Peyer's patch (tissue), 4 donors: ENCODE measurements at regions not wholly inside any gene's neighbourhood (a gene's known extent, or its start where the extent isn't known, plus 50 kb on each side); places are given as distances from the start of the nearest gene placed in this dataset.

Experiments used
- DNase-seq, 3 donors: peaks; one replicate each; pipeline ENCODE4 v3.0.0-alpha.2; 2017 to 2019
- H3K27ac ChIP-seq, 4 donors: fragments of 200-600 bp; sonication (generic); one replicate each; pipeline ENCODE4 v1.5.1; 2016 to 2019
- H3K27me3 ChIP-seq, 2 donors: fragments of 200-600 bp; sonication (generic); one replicate each; pipeline ENCODE4 v1.5.1; 2019
- H3K36me3 ChIP-seq, 3 donors: fragments of 200-600 bp; sonication (generic); one replicate each; pipeline ENCODE4 v1.5.1; 2016 to 2019
- H3K4me1 ChIP-seq, 4 donors: fragments of 200-600 bp; sonication (generic); one replicate each; pipeline ENCODE4 v1.5.1; 2016 to 2019
- H3K4me3 ChIP-seq, 4 donors: fragments of 200-600 bp; sonication (generic); 1 replicate in 3 of 4; 2 replicates in 1 of 4; pipeline ENCODE4 v1.5.1; 2016 to 2019; ENCODE audit warnings: mild to moderate bottlenecking in 1 of 4
- H3K9me3 ChIP-seq, 4 donors: fragments of 200-600 bp; sonication (generic); one replicate each; pipeline ENCODE4 v1.5.1; 2016 to 2019; ENCODE audit warnings: mild to moderate bottlenecking in 1 of 4
- CTCF ChIP-seq, 6 experiments: fragments of 450-650 bp in 4 of 6; fragments of 200-600 bp in 2 of 6; sonication (generic) in 1 of 6; IDR thresholded peaks; one replicate each; pipeline ENCODE4 v1.5.1; 2017 to 2019; ENCODE audit warnings: antibody characterized with exemption in 6 of 6, mild to moderate bottlenecking in 3 of 6, moderate library complexity in 1 of 6
- POLR2A ChIP-seq, 2 donors: fragments of 450-650 bp; IDR thresholded peaks; one replicate each; pipeline ENCODE4 v1.5.1; 2017; ENCODE audit warnings: antibody characterized with exemption in 2 of 2, mild to moderate bottlenecking in 2 of 2, moderate library complexity in 2 of 2

DNA sequence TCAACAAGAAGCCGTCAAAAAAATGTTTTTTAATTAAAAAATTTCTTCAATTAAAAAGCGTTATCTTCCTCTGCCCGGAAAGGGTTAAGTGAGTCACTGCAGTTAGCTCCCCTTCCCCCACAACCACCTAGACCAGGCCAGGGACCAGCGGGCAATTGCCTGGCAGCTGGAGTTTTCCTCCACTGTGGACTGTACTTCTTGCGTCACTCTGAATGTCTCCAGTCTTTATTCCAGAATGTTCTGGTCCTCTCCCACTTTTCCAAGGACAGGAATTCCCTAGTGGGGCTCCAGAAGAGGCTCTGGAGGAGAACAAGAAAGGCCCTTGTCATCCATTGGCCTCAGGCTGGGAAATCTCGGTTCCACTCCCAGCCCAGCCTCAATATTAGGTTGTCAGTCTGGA lies 114.0 kb downstream of the C9orf50 start:
- Histone ChIP-seq H3K27me3 (no peaks in the 10 kb centered on the region), H3K27ac (no peak overlapping the region), H3K4me1 (no peaks in the 10 kb centered on the region), H3K36me3 (no peaks in the 10 kb centered on the region), H3K4me3 (no peak overlapping the region), H3K9me3 (no peaks in the 10 kb centered on the region)
- DNase-seq, result no peak
- no peak for TF ChIP-seq POLR2A (IDR thresholded peaks at IDR 0.05)
- no peak for TF ChIP-seq CTCF (IDR thresholded peaks at IDR 0.05)

GRCh38 chr9:129506041-129506440 lies 114.9 kb downstream of the C9orf50 start:
- DNase-seq, result no peak
- no peak overlapping the region for H3K4me3 ChIP-seq
- H3K4me1 ChIP-seq, result no peaks in the 10 kb centered on the region
- no peaks in the 10 kb centered on the region for H3K9me3 ChIP-seq
- no peaks in the 10 kb centered on the region for H3K36me3 ChIP-seq
- H3K27me3 ChIP-seq, result no peaks in the 10 kb centered on the region
- H3K27ac ChIP-seq, result no peak overlapping the region
- TF ChIP-seq CTCF (IDR thresholded peaks at IDR 0.05), result no peak
- no peak for TF ChIP-seq POLR2A (IDR thresholded peaks at IDR 0.05)

- no peak for TF ChIP-seq POLR2A (IDR thresholded peaks at IDR 0.05)
- no peak for TF ChIP-seq CTCF (IDR thresholded peaks at IDR 0.05)
- Histone ChIP-seq H3K4me1 (peaks cover 0 to 2% (median 0%) of the 10 kb centered on the region in 4 donors), H3K27ac (no peak overlapping the region), H3K4me3 (no peak overlapping the region), H3K36me3 (no peaks in the 10 kb centered on the region), H3K9me3 (no peaks in the 10 kb centered on the region), H3K27me3 (no peaks in the 10 kb centered on the region)
- no peak for DNase-seq
These were observed 115.5 kb downstream of the C9orf50 start for GRCh38 chr9:129505270-129505902.

GRCh38 chr9:129504404-129504803 lies 116.5 kb downstream of the C9orf50 start:
- Histone ChIP-seq H3K4me1 (peaks cover 0 to 11% (median 0%) of the 10 kb centered on the region in 4 donors), H3K27ac (no peak overlapping the region), H3K9me3 (no peaks in the 10 kb centered on the region), H3K36me3 (no peaks in the 10 kb centered on the region), H3K4me3 (no peak overlapping the region), H3K27me3 (no peaks in the 10 kb centered on the region)
- DNase-seq, result no peak
- no peak for TF ChIP-seq POLR2A (IDR thresholded peaks at IDR 0.05)
- no peak for TF ChIP-seq CTCF (IDR thresholded peaks at IDR 0.05)

- Histone ChIP-seq H3K27me3 (no peaks in the 10 kb centered on the region), H3K9me3 (no peaks in the 10 kb centered on the region), H3K36me3 (no peaks in the 10 kb centered on the region), H3K4me3 (no peak overlapping the region), H3K27ac (no peak overlapping the region), H3K4me1 (peaks cover 0 to 30% (median 2%) of the 10 kb centered on the region in 4 donors)
- no peak for DNase-seq
- no peak for TF ChIP-seq CTCF (IDR thresholded peaks at IDR 0.05)
- no peak for TF ChIP-seq POLR2A (IDR thresholded peaks at IDR 0.05)
These were observed 119.1 kb downstream of the C9orf50 start for GRCh38 chr9:129501771-129502319.
